DND-41 (cell line): ENCODE measurements at regions not wholly inside any gene's neighbourhood (a gene's known extent, or its start where the extent isn't known, plus 50 kb on each side); places are given as distances from the start of the nearest gene placed in this dataset.

Source experiments
- ATAC-seq: fragments of 200-7000 bp; cut with Tn5 transposase; 3 replicates; pipeline ENCODE4 v1.9.1; 2021; ENCODE audit warnings: low read depth; ENCODE audit not compliant: insufficient read depth
- DNase-seq: peaks from one replicate; pipeline ENCODE4 v3.0.0-alpha.2; 2020
- H2AFZ ChIP-seq: 2 replicates; pipeline ENCODE4 v1.6.0; 2012; ENCODE audit warnings: low read depth, low read length
- H3K27ac ChIP-seq: 2 replicates; pipeline ENCODE4 v1.5.1; 2012; ENCODE audit warnings: low read length, inconsistent platforms
- H3K27me3 ChIP-seq: fragments of 200-600 bp; sonication (generic); 2 replicates; pipeline ENCODE4 v1.6.0; 2012; ENCODE audit warnings: low read length, mild to moderate bottlenecking, inconsistent platforms; ENCODE audit not compliant: insufficient read depth, poor library complexity
- H3K36me3 ChIP-seq: 2 replicates; pipeline ENCODE4 v1.5.1; 2012; ENCODE audit warnings: low read length, inconsistent platforms; ENCODE audit not compliant: insufficient read depth
- H3K4me1 ChIP-seq: 2 replicates; pipeline ENCODE4 v1.5.1; 2012; ENCODE audit warnings: mild to moderate bottlenecking, low read length; ENCODE audit not compliant: insufficient read depth
- H3K4me2 ChIP-seq: 2 replicates; pipeline ENCODE4 v1.6.0; 2012; ENCODE audit warnings: mild to moderate bottlenecking, moderate library complexity, low read length, inconsistent platforms; ENCODE audit not compliant: insufficient read depth
- H3K4me3 ChIP-seq, 2 experiments: fragments of 200-600 bp in 1 of 2; shearing (Covaris generic) in 1 of 2; 2 replicates each; pipeline ENCODE4 v1.5.1; 2012 to 2016; ENCODE audit warnings: inconsistent platforms in 2 of 2, low read length in 2 of 2, mild to moderate bottlenecking in 2 of 2, low read depth in 1 of 2, moderate library complexity in 1 of 2
- H3K79me2 ChIP-seq: 2 replicates; pipeline ENCODE4 v1.6.0; 2012; ENCODE audit warnings: low read length, inconsistent platforms; ENCODE audit not compliant: insufficient read depth
- H3K9ac ChIP-seq: 2 replicates; pipeline ENCODE4 v1.6.0; 2012; ENCODE audit warnings: low read depth, mild to moderate bottlenecking, inconsistent platforms, low read length, moderate library complexity
- H3K9me3 ChIP-seq: 2 replicates; pipeline ENCODE4 v1.5.1; 2012; ENCODE audit warnings: low read length, moderate library complexity, mild to moderate bottlenecking, inconsistent platforms; ENCODE audit not compliant: insufficient read depth, severe bottlenecking
- H4K20me1 ChIP-seq: 2 replicates; pipeline ENCODE4 v1.6.0; 2012; ENCODE audit warnings: low read length; ENCODE audit not compliant: insufficient read depth
- CTCF ChIP-seq: IDR thresholded peaks from 2 replicates; pipeline ENCODE4 v1.5.1; 2012; ENCODE audit warnings: borderline replicate concordance, low read length, moderate library complexity, mild to moderate bottlenecking; ENCODE audit not compliant: poor library complexity, severe bottlenecking; ENCODE audit errors: extremely low read depth
- EZH2 ChIP-seq: IDR thresholded peaks from 3 replicates; pipeline ENCODE4 v1.6.1; 2012; ENCODE audit warnings: borderline replicate concordance, low read depth, mild to moderate bottlenecking, moderate library complexity, low read length, inconsistent platforms; ENCODE audit not compliant: severe bottlenecking

GRCh38 chr9:23582836-23583235 lies 243.2 kb downstream of the ELAVL2 start:
- H4K20me1 ChIP-seq = no peaks in the 10 kb centered on the region
- no peak overlapping the region for H3K9ac ChIP-seq
- no peaks in the 10 kb centered on the region for H3K27me3 ChIP-seq
- TF ChIP-seq CTCF = no peak
- TF ChIP-seq EZH2 = no peak
- ATAC-seq (no peak), DNase-seq (no peak)
- H3K4me1 ChIP-seq = no peaks in the 10 kb centered on the region
- no peaks in the 10 kb centered on the region for H3K36me3 ChIP-seq
- H3K4me2 ChIP-seq = no peak overlapping the region
- no peak overlapping the region for H3K27ac ChIP-seq
- no peak overlapping the region for H3K4me3 ChIP-seq
- no peaks in the 10 kb centered on the region for H3K9me3 ChIP-seq
- no peak overlapping the region for H2AFZ ChIP-seq
- no peaks in the 10 kb centered on the region for H3K79me2 ChIP-seq

- Histone ChIP-seq H3K27ac (no peak overlapping the region), H3K4me2 (no peak overlapping the region), H3K27me3 (no peaks in the 10 kb centered on the region), H2AFZ (no peak overlapping the region), H3K4me1 (peaks cover 9% of the 10 kb centered on the region; the same call in 1 of the 2 replicates), H3K9ac (no peak overlapping the region), H3K79me2 (no peaks in the 10 kb centered on the region), H3K4me3 (no peak overlapping the region), H3K9me3 (no peaks in the 10 kb centered on the region), H4K20me1 (no peaks in the 10 kb centered on the region), H3K36me3 (no peaks in the 10 kb centered on the region)
- TF ChIP-seq EZH2 (no peak), CTCF (no peak)
- ATAC-seq = no peak
- DNase-seq = no peak
Observed at GRCh38 chr9:23586906-23587305, 239.1 kb downstream of the ELAVL2 start.

GRCh38 chr9:23587433-23587832 lies 238.6 kb downstream of the ELAVL2 start:
- Histone ChIP-seq H3K4me3 (no peak overlapping the region), H3K4me2 (no peak overlapping the region)
- TF ChIP-seq CTCF (no peak), EZH2 (no peak)

GRCh38 chr9:23587903-23588302 lies 238.1 kb downstream of the ELAVL2 start:
- no peak for TF ChIP-seq EZH2

More at GRCh38 chr9:23587433-23587832, 238.6 kb downstream of the ELAVL2 start:
- H4K20me1 ChIP-seq = no peaks in the 10 kb centered on the region
- no peak overlapping the region for H2AFZ ChIP-seq
- no peak for ATAC-seq
- DNase-seq = no peak
- H3K9me3 ChIP-seq = no peaks in the 10 kb centered on the region
- no peaks in the 10 kb centered on the region for H3K27me3 ChIP-seq
- no peak overlapping the region for H3K9ac ChIP-seq
- H3K79me2 ChIP-seq = no peaks in the 10 kb centered on the region
- H3K4me1 ChIP-seq = peaks cover 9% of the 10 kb centered on the region; the same call in 1 of the 2 replicates
- no peak overlapping the region for H3K27ac ChIP-seq
- H3K36me3 ChIP-seq = no peaks in the 10 kb centered on the region

More at GRCh38 chr9:23587903-23588302, 238.1 kb downstream of the ELAVL2 start:
- H3K4me2 ChIP-seq = no peak overlapping the region
- no peaks in the 10 kb centered on the region for H3K36me3 ChIP-seq
- H3K9me3 ChIP-seq = no peaks in the 10 kb centered on the region
- no peaks in the 10 kb centered on the region for H3K27me3 ChIP-seq
- no peak overlapping the region for H2AFZ ChIP-seq
- no peaks in the 10 kb centered on the region for H4K20me1 ChIP-seq
- H3K4me3 ChIP-seq = no peak overlapping the region
- DNase-seq = no peak
- H3K79me2 ChIP-seq = no peaks in the 10 kb centered on the region
- H3K9ac ChIP-seq = no peak overlapping the region
- peaks cover 9% of the 10 kb centered on the region; the same call in 1 of the 2 replicates for H3K4me1 ChIP-seq
- ATAC-seq = no peak
- H3K27ac ChIP-seq = no peak overlapping the region
